Tibial artery (tissue), 4 donors: ENCODE measurements at regions not wholly inside any gene's neighbourhood (a gene's known extent, or its start where the extent isn't known, plus 50 kb on each side); places are given as distances from the start of the nearest gene placed in this dataset.
A peak's percentile ranks its signal among the peaks of the same experiment; 100 is the strongest.

Source experiments
- DNase-seq, 2 donors: peaks; one replicate each; pipeline ENCODE4 v3.0.0-alpha.2; 2019
- H3K27ac ChIP-seq, 2 donors: fragments of 200-600 bp; sonication (generic) in 1 of 2; 1 replicate in 1 of 2; 2 replicates in 1 of 2; pipeline ENCODE4 v1.5.1; 2018 to 2019; ENCODE audit warnings: mild to moderate bottlenecking in 1 of 2
- H3K27me3 ChIP-seq, 2 donors: fragments of 200-600 bp; sonication (generic) in 1 of 2; one replicate each; pipeline versions ENCODE4 v1.5.1 to v1.6.0; 2016 to 2019
- H3K36me3 ChIP-seq, 3 donors: fragments of 200-600 bp; sonication (generic) in 2 of 3; one replicate each; pipeline ENCODE4 v1.5.1; 2016 to 2019; ENCODE audit warnings: mild to moderate bottlenecking in 2 of 3
- H3K4me1 ChIP-seq, 4 donors: fragments of 200-600 bp; sonication (generic) in 2 of 4; 1 replicate in 3 of 4; 2 replicates in 1 of 4; pipeline ENCODE4 v1.5.1; 2016 to 2019
- H3K4me3 ChIP-seq, 2 donors: fragments of 200-600 bp; sonication (generic) in 1 of 2; 1 replicate in 1 of 2; 2 replicates in 1 of 2; pipeline ENCODE4 v1.5.1; 2018 to 2019; ENCODE audit warnings: mild to moderate bottlenecking in 2 of 2
- H3K9me3 ChIP-seq, 3 donors: fragments of 200-600 bp; sonication (generic) in 1 of 3; one replicate each; pipeline ENCODE4 v1.5.1; 2016 to 2019
- CTCF ChIP-seq, 2 experiments: fragments of 200-600 bp in 1 of 2; fragments of 450-650 bp in 1 of 2; IDR thresholded peaks; one replicate each; pipeline ENCODE4 v1.5.1; 2017 to 2019; ENCODE audit warnings: antibody characterized with exemption in 2 of 2, mild to moderate bottlenecking in 1 of 2, moderate library complexity in 1 of 2
- intact Hi-C: fragments of 100-400 bp; cut with DNase I; formaldehyde crosslinking; loops from one replicate; pipeline ENCODE4 v1.15.0; 2023; ENCODE audit warnings: low total_unique reads

GRCh38 chr2:41981417-41981816 lies 66.4 kb upstream of the PKDCC start:
- H3K27me3 ChIP-seq, result no peaks in the 10 kb centered on the region
- no peak for DNase-seq
- no peaks in the 10 kb centered on the region for H3K9me3 ChIP-seq
- no peak for TF ChIP-seq CTCF (IDR thresholded peaks at IDR 0.05)
- intact Hi-C loops, result no loop called here
- no peaks in the 10 kb centered on the region for H3K36me3 ChIP-seq
- no peak overlapping the region for H3K27ac ChIP-seq
- H3K4me1 ChIP-seq, result peaks cover 0 to 5% (median 0%) of the 10 kb centered on the region in 4 donors
- no peak overlapping the region for H3K4me3 ChIP-seq

GRCh38 chr2:41985573-41986095 lies 62.2 kb upstream of the PKDCC start:
- no peak for TF ChIP-seq CTCF (IDR thresholded peaks at IDR 0.05)
- DNase-seq, result no peak
- intact Hi-C loops, result no loop called here

GRCh38 chr2:41989501-41990180 lies 58.2 kb upstream of the PKDCC start:
- intact Hi-C loops, result loop anchor here (10.0 kb wide), 1 partner anchor 55 kb away; the partner anchor contains the start of gene PKDCC
- Histone ChIP-seq H3K4me1 (peaks cover 0 to 36% (median 20%) of the 10 kb centered on the region in 4 donors), H3K27me3 (no peaks in the 10 kb centered on the region), H3K9me3 (no peaks in the 10 kb centered on the region), H3K27ac (peak overlapping the region; percentile 57 to 77), H3K4me3 (no peak overlapping the region), H3K36me3 (no peaks in the 10 kb centered on the region)
- no peak for TF ChIP-seq CTCF (IDR thresholded peaks at IDR 0.05)
- no peak for DNase-seq

More at GRCh38 chr2:41985573-41986095, 62.2 kb upstream of the PKDCC start:
- H3K9me3 ChIP-seq, result no peaks in the 10 kb centered on the region
- H3K36me3 ChIP-seq, result no peaks in the 10 kb centered on the region
- peaks cover 0 to 31% (median 17%) of the 10 kb centered on the region in 4 donors for H3K4me1 ChIP-seq
- no peaks in the 10 kb centered on the region for H3K27me3 ChIP-seq
- no peak overlapping the region for H3K27ac ChIP-seq
- H3K4me3 ChIP-seq, result no peak overlapping the region

- no peak for DNase-seq
- Histone ChIP-seq H3K4me3 (no peak overlapping the region), H3K27me3 (no peaks in the 10 kb centered on the region), H3K27ac (peak overlapping the region; percentile 57 to 77), H3K9me3 (no peaks in the 10 kb centered on the region), H3K36me3 (no peaks in the 10 kb centered on the region), H3K4me1 (peaks cover 0 to 36% (median 20%) of the 10 kb centered on the region in 4 donors)
- TF ChIP-seq CTCF (IDR thresholded peaks at IDR 0.05), result no peak
- intact Hi-C loops, result loop anchor here (10.0 kb wide), 1 partner anchor 55 kb away; the partner anchor contains the start of gene PKDCC
Observed at GRCh38 chr2:41990245-41990644, 57.6 kb upstream of the PKDCC start.

GRCh38 chr2:41990688-41991087 lies 57.1 kb upstream of the PKDCC start:
- Histone ChIP-seq H3K4me1 (peaks cover 0 to 36% (median 20%) of the 10 kb centered on the region in 4 donors), H3K27ac (peak overlapping the region; percentile 57 to 77), H3K4me3 (no peak overlapping the region), H3K27me3 (no peaks in the 10 kb centered on the region), H3K36me3 (no peaks in the 10 kb centered on the region), H3K9me3 (no peaks in the 10 kb centered on the region)
- DNase-seq, result no peak
- intact Hi-C loops, result loop anchor here (10.0 kb wide), 1 partner anchor 54 kb away; the partner anchor contains the start of gene PKDCC
- no peak for TF ChIP-seq CTCF (IDR thresholded peaks at IDR 0.05)
